RWPE2 (cell line): ENCODE measurements at regions not wholly inside any gene's neighbourhood (a gene's known extent, or its start where the extent isn't known, plus 50 kb on each side); places are given as distances from the start of the nearest gene placed in this dataset.

Experiments
- ATAC-seq: fragments of 200-7000 bp; cut with Tn5 transposase; 3 replicates; pipeline ENCODE4 v1.9.1; 2021; ENCODE audit warnings: low read depth
- DNase-seq: peaks from one replicate; pipeline ENCODE4 v3.0.0-alpha.2; 2020; ENCODE audit warnings: low spot score
- H3K27ac ChIP-seq: fragments of 450-650 bp; 2 replicates; pipeline ENCODE4 v1.5.1; 2017; ENCODE audit warnings: mild to moderate bottlenecking; ENCODE audit not compliant: poor library complexity, severe bottlenecking
- H3K27me3 ChIP-seq: fragments of 250-450 bp; sonication (Bioruptor Pico); 2 replicates; pipeline ENCODE4 v1.5.1; 2021; ENCODE audit warnings: mild to moderate bottlenecking, moderate library complexity; ENCODE audit not compliant: insufficient read depth, poor library complexity, severe bottlenecking
- H3K36me3 ChIP-seq: fragments of 250-450 bp; sonication (Bioruptor Pico); 2 replicates; pipeline ENCODE4 v1.5.1; 2020; ENCODE audit warnings: low read depth, mild to moderate bottlenecking, moderate library complexity
- H3K4me1 ChIP-seq: fragments of 250-450 bp; sonication (Bioruptor Pico); 2 replicates; pipeline ENCODE4 v1.5.1; 2021; ENCODE audit warnings: mild to moderate bottlenecking, moderate library complexity; ENCODE audit not compliant: insufficient read depth, poor library complexity, severe bottlenecking
- H3K4me3 ChIP-seq: fragments of 250-450 bp; sonication (Bioruptor Pico); 2 replicates; pipeline ENCODE4 v1.5.1; 2021; ENCODE audit warnings: mild to moderate bottlenecking, moderate library complexity; ENCODE audit not compliant: severe bottlenecking
- H3K9me3 ChIP-seq: fragments of 250-450 bp; sonication (Bioruptor Pico); 2 replicates; pipeline ENCODE4 v1.5.1; 2021; ENCODE audit warnings: mild to moderate bottlenecking, moderate library complexity; ENCODE audit not compliant: severe bottlenecking
- CTCF ChIP-seq: fragments of 450-650 bp; IDR thresholded peaks from one replicate; pipeline ENCODE4 v1.5.1; 2017; ENCODE audit warnings: mild to moderate bottlenecking, moderate library complexity; ENCODE audit not compliant: poor library complexity, severe bottlenecking

- H3K4me3 ChIP-seq: no peak overlapping the region
- no peaks in the 10 kb centered on the region for H3K36me3 ChIP-seq
- H3K4me1 ChIP-seq: peaks cover 16% of the 10 kb centered on the region
- TF ChIP-seq CTCF: no peak
- no peak overlapping the region for H3K27ac ChIP-seq
- DNase-seq: no peak
- no peaks in the 10 kb centered on the region for H3K9me3 ChIP-seq
- no peaks in the 10 kb centered on the region for H3K27me3 ChIP-seq
- no peak for ATAC-seq
These were observed 76.1 kb upstream of the INSIG1 start for GRCh38 chr7:155221547-155221946.

- DNase-seq (no peak), ATAC-seq (no peak)
- Histone ChIP-seq H3K27me3 (no peaks in the 10 kb centered on the region), H3K4me3 (no peak overlapping the region), H3K36me3 (no peaks in the 10 kb centered on the region), H3K4me1 (peaks cover 16% of the 10 kb centered on the region), H3K9me3 (no peaks in the 10 kb centered on the region), H3K27ac (no peak overlapping the region)
- no peak for TF ChIP-seq CTCF
These were observed 75.6 kb upstream of the INSIG1 start for GRCh38 chr7:155222061-155222460.

- no peak overlapping the region for H3K4me3 ChIP-seq
These were observed 75.1 kb upstream of the INSIG1 start for GRCh38 chr7:155222573-155222972.

GRCh38 chr7:155223021-155223420, 74.7 kb upstream of the INSIG1 start:
- H3K4me1 ChIP-seq: peaks cover 16% of the 10 kb centered on the region
- H3K27ac ChIP-seq: no peak overlapping the region
- H3K9me3 ChIP-seq: no peaks in the 10 kb centered on the region
- no peaks in the 10 kb centered on the region for H3K36me3 ChIP-seq
- TF ChIP-seq CTCF: no peak
- no peak for ATAC-seq
- H3K4me3 ChIP-seq: no peak overlapping the region
- DNase-seq: no peak
- no peaks in the 10 kb centered on the region for H3K27me3 ChIP-seq

More at GRCh38 chr7:155222573-155222972, 75.1 kb upstream of the INSIG1 start:
- no peak overlapping the region for H3K27ac ChIP-seq
- no peak for TF ChIP-seq CTCF
- no peaks in the 10 kb centered on the region for H3K36me3 ChIP-seq
- H3K9me3 ChIP-seq: no peaks in the 10 kb centered on the region
- peaks cover 16% of the 10 kb centered on the region for H3K4me1 ChIP-seq
- H3K27me3 ChIP-seq: no peaks in the 10 kb centered on the region
- ATAC-seq (no peak; the same call in 2 of the 3 replicates), DNase-seq (no peak)

GRCh38 chr7:155223503-155223902, 74.2 kb upstream of the INSIG1 start:
- H3K27ac ChIP-seq: no peak overlapping the region
- no peak overlapping the region for H3K4me3 ChIP-seq
- DNase-seq (no peak), ATAC-seq (no peak)
- no peak for TF ChIP-seq CTCF
- peaks cover 16% of the 10 kb centered on the region for H3K4me1 ChIP-seq
- no peaks in the 10 kb centered on the region for H3K36me3 ChIP-seq
- no peaks in the 10 kb centered on the region for H3K27me3 ChIP-seq
- H3K9me3 ChIP-seq: no peaks in the 10 kb centered on the region
